Right lobe of liver (tissue), 4 donors: ENCODE measurements at regions not wholly inside any gene's neighbourhood (a gene's known extent, or its start where the extent isn't known, plus 50 kb on each side); places are given as distances from the start of the nearest gene placed in this dataset.

Experiments
- CTCF ChIP-seq, 4 donors: fragments of 200-600 bp in 3 of 4; fragments of 450-650 bp in 1 of 4; IDR thresholded peaks; one replicate each; pipeline versions ENCODE4 v1.5.1 to v1.8.0; 2016 to 2022; ENCODE audit warnings: antibody characterized with exemption in 4 of 4, mild to moderate bottlenecking in 2 of 4
- POLR2A ChIP-seq: fragments of 450-650 bp; IDR thresholded peaks from one replicate; pipeline ENCODE4 v1.6.1; 2017; ENCODE audit warnings: antibody characterized with exemption, mild to moderate bottlenecking
- donor health status: DM: no; HTN: no; CAD: no.
- donor health status: DM: no; HTN: no; CAD: no.
- donor health status: DM: no; HTN: yes; CAD: no.

- TF ChIP-seq CTCF (IDR thresholded peaks at IDR 0.05) (no peak), POLR2A (no peak)
Measured at GRCh38 chr5:57655228-57655627, 172.6 kb upstream of the ACTBL2 start.
